ENCODE measurements at regions not wholly inside any gene's neighbourhood (a gene's known extent, or its start where the extent isn't known, plus 50 kb on each side); places are given as distances from the start of the nearest gene placed in this dataset.

DNA sequence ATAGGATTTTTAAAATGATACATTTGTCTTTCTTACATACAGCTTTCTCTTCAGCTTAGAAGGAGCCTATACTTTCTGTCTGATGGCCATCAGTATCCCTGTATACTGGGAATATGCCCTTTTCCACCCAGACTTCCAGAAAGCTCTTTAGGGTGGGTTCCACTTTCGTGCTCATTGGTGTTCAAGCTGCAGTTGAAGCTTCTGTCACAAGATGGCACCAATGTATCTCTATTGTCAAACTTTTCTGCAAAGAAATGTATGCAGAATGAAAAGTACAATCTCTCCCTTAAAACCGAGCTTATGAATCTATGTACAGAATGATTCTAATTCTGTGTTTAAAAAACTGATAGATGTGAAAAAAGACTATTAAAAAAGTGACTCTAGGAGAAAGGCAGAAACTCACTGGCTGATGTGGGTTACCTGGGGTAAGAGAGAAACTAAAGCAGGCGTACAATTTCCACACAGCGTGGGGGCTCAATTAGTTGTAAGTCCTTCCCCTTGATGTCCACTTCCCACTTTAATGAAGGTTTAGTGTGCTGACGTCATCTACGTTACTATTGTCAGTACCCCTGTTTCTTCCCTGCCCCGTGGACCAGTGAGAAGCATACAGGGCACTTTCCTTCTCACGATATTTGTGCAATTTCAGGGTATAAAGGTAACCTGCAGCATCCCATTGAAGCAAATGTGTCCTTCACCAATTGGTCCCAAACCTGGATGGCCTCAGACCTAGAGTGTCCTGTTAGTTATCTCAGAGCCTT lies 57.3 kb upstream of the TCEAL2 start:
- DNase-seq (ENCODE audit: low spot score) = peak; percentile 20

DNA sequence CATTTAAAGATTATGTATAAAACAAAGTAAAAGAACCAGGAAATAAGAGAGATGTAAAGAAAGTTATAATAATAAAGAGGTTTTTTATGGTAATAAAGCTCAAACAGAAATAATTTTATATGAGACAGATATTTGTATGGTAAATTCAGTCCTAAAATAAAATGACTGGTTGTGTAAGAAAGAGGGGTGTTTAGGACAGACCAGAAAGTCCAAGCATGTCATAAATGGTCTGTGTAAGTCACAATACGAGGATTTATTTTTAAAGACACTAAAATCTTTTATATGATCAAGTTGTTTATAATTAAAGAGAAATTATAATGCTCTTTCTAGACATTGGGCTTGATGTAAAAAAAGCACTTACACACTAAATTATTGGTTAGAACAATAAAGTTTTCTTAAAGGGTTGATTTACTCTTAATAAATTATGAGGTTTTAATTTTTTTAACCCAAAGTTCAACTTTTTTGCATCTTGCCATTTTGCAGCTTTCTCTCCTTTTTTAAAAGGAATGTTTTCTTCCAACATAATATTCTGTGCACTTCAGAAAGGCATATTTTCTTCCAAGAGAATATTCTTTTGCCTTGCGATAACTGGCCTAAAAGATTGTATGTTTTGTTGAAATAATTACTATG lies 61.9 kb upstream of the TCEAL2 start:
- no peak for DNase-seq (ENCODE audit: low spot score)

DNA sequence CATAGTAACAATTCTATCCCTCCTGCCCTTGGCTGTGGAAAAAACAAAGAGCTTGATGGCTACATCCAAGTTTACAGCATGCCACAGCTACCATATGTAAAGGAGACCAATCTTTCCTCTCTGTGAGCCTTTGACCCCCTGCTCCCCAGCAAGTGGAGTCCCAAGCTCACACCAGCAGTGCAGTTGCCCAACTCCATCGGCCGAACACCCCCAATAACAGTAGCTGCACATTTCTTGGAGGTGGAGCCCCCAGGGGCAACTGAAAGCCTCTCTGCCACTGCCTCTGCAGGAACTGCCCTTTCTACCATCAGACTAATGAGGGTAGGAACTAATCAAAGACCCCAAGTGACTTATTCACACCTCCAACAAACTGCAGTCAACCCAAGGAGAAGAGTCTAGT lies 81.0 kb upstream of the TCEAL2 start:
- DNase-seq (ENCODE audit: low spot score) = no peak

DNA sequence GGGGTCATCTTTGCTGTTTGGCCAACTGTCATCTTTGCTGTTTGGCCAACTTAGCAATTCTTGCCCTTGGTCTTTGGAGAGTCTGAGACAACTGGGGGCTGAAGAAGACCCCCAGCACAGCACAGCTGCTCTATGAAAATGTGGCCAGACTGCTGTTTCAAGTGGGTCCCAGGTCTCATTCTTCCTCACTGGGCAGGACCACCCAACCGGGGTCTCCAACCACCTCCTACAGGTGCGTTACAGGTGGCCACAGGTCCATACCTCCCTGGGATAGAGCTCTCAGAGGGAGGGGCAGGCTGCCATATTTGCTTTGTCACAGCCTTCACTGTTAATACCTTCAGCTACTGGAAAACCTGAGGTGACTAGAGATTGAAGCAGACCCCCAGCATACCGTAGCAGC lies 82.1 kb upstream of the TCEAL2 start:
- no peak for DNase-seq (ENCODE audit: low spot score)

DNA sequence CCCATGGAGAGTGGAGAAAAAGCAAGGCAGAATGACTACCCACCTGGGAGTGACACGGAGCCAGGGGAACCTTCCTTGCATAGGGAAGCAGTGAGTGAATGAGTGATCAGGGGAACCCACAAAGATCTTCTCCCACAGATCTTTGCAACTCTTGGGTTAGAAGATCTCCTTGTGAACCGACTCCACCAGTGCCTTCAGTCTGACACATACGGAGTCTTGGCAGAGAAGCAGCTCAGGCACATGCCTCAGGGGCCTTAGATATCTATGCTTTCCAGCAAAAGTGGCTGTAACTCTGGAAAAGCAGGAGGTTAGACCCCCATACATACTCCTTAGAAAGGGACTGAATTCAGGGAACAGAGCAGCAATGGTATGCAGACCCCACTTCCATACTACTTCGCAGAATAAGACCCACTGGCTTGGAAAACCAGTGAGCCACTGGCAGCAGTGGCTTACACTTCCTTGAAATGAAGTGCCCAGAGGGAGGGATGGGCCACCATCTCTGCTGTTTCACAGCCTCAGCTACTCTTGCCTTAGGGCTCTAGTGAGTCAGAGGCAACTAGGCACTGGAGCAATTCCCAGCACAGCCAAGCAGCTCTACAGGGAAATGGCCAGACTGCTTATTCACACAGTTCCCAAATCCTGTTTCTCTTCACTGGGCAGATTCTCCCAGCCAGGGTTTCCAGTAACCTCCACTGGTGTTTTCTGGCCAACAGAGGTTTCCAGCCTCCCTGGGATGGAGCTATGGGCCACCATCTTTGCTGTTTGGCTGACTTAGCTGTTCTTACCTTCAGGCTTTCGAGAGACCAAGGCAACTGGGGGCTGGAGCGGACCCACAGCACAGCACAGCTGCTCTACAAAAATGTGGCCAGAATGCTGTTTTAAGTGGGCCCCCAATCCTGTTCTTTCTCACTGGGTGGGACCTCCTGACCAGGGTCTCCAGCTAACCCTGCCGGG lies 82.8 kb upstream of the TCEAL2 start:
- peak; percentile 25 for DNase-seq (ENCODE audit: low spot score)

DNA sequence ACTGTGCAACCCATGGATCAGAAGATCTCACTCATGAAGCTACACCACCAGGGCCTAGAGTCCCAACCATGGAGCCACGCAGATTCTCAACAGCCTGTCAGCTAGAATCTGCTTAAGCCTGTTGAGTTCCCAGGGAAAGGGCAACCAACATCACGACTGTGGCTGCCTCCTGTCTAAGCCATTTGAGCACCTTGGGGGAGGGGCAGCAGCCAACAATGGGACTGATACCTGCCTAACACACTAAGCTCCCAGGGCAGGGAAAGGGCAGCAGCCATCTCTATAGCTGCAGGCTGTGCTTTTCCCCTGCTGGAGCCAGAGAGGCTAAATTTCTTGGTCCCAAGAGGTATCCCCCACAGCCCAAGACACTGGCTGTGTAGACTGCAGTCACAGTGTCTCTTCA lies 96.5 kb upstream of the TCEAL2 start:
- no peak for DNase-seq (ENCODE audit: low spot score)

DNA sequence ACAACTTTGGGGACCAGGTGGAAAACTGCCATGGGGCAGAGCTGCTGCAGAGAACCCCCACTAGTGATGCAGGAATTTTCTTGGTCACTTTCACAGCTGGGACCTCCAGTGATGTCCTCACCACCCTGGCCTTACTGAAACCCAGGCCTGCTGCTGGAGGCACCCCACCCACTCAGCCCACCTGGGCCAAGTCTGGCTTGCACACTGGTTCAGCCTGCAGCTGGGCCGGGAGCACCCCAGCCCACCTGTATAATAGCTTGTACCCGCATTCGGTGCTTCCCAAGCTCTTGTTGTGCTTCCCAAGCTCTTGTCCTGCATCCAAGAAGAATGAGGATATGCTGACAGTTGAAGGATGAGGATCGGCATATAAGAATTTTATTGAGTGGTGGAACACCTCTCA lies 86.4 kb upstream of the ZMAT1 start:
- DNase-seq (ENCODE audit: low spot score) = no peak

DNA sequence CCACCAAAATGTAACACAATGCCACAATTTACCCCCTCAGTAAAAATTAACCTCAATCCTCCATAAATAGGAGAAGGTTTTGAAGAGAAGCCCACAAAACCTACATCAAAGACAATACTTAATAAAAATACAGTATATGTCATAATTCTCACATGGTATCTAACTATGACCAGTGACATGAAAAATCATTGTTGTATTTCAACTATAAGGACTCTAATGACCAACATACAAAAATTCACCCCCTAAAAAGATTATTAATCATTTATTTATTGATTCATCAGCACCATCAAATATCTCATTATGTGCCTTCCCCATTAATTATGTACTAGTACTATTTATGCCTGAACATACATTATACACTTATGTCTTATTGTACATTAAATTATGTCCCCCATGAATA lies 77.1 kb upstream of the ZMAT1 start:
- DNase-seq (ENCODE audit: low spot score) = no peak

DNA sequence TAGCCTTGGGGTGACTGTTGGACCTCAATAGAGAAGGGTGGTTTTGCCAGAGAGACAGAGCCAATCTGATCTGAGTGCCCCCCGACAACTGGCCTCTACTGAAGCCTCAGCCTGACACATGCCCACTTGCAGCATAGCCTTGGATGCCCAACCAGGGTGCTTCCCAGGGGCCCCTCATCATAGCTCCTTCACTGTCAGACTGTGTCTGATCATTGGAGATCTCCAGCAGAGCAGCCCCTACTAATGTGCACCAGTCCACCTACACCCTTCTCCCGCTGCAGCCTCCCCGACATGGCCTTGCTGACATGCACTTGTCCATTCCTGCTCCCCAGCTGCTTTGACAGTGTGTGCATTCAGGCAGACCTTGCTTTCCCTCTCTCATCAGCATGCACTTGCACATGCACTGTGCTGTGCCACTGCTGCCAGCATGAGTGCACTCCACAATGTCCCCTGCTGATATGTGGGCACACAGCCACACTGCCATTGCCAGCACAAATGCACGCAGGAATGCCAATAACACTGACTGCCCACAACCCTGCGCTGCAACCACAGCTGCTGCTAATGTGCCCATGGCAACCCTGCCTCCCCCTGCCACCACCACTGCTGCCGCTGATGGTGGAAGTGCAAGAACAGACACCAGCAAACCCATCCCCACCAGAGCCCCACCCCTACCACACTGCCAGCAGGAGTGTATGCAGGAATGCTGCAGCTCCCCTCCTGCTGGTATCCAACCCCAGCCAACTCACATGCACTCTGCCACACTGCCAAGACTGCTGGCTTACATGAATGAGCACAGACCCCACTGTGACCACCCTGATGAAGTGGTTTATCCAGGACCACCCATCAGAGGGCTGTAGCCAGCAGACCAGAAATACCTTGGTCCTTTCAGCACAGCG lies 68.1 kb upstream of the ZMAT1 start:
- no peak for DNase-seq (ENCODE audit: low spot score)

DNA sequence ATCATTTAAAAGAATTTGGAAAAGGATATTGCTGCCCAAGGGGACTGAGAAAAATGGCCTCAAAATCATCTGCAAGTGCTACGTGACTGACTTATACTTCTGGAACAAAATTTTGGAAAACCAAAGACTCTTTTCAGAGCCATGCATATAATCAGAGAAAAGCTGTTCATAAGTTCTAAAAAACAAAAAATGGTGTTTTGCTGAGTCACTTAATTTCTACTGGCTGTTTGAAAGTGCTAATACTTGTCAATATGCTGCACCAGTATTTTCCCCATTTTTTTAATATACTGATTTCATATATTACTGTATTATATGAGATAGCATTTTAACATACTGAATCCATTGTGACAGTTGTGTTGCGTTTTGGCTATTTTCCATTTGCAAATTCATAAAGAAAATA lies 61.5 kb upstream of the ZMAT1 start:
- DNase-seq (ENCODE audit: low spot score) = no peak

DNA sequence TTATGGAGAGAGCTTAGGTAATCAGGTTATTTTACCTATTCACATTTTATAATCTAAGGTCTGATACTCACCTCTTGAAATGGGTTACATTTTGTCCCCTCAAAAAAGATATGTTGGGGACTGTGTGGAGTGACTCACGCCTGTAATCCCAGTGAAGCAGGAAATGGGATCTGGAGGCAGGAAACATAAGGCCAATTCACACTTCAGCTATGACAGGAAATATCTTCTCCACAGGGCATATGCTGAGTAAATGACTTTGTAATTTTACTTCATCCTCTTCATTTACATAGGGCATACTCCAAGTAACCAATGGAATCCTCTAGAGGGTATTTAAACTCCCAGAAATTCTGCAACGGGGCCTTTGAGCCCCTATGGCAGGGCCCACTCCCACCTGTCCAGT lies 54.8 kb upstream of the ZMAT1 start:
- DNase-seq (ENCODE audit: low spot score) = no peak

Measured in AG08395 (cell line).